Adipocyte (in vitro differentiated cells): ENCODE measurements at regions not wholly inside any gene's neighbourhood (a gene's known extent, or its start where the extent isn't known, plus 50 kb on each side); places are given as distances from the start of the nearest gene placed in this dataset.

Experiments
- DNase-seq: peaks from one replicate; pipeline ENCODE4 v3.0.0-alpha.2; 2015; ENCODE audit warnings: low read depth
- H3K27me3 ChIP-seq: replicated peaks from 2 replicates; pipeline ENCODE4 v1.7.0; 2013; ENCODE audit warnings: mild to moderate bottlenecking, low read length, moderate library complexity; ENCODE audit not compliant: control insufficient read depth, insufficient read depth
- H3K36me3 ChIP-seq: 2 replicates; pipeline ENCODE4 v1.7.0; 2013; ENCODE audit warnings: low read length, mild to moderate bottlenecking, moderate library complexity; ENCODE audit not compliant: control insufficient read depth, insufficient read depth, severe bottlenecking
- H3K4me1 ChIP-seq: 2 replicates; pipeline ENCODE4 v1.7.0; 2013; ENCODE audit warnings: mild to moderate bottlenecking, low read length, moderate library complexity; ENCODE audit not compliant: control insufficient read depth, insufficient read depth
- H3K4me3 ChIP-seq: 2 replicates; pipeline ENCODE4 v1.7.0; 2013; ENCODE audit warnings: mild to moderate bottlenecking, low read length, moderate library complexity
- H3K9ac ChIP-seq: 2 replicates; pipeline ENCODE4 v1.7.0; 2013; ENCODE audit warnings: mild to moderate bottlenecking, low read length, moderate library complexity
- H3K9me3 ChIP-seq: 2 replicates; pipeline ENCODE4 v1.7.0; 2013; ENCODE audit warnings: mild to moderate bottlenecking, low read length, moderate library complexity; ENCODE audit not compliant: control insufficient read depth

GRCh38 chr4:177222781-177223180 lies 86.9 kb upstream of the NEIL3 start:
- DNase-seq, result no peak
- H3K9ac ChIP-seq, result no peak overlapping the region
- H3K27me3 ChIP-seq, result no peaks in the 10 kb centered on the region
- no peaks in the 10 kb centered on the region for H3K36me3 ChIP-seq
- H3K4me1 ChIP-seq, result peaks cover 5% of the 10 kb centered on the region
- no peak overlapping the region for H3K4me3 ChIP-seq
- H3K9me3 ChIP-seq, result no peaks in the 10 kb centered on the region

- H3K27me3 ChIP-seq, result no peaks in the 10 kb centered on the region
- H3K9me3 ChIP-seq, result no peaks in the 10 kb centered on the region
- no peak overlapping the region for H3K9ac ChIP-seq
- no peak overlapping the region for H3K4me3 ChIP-seq
- peaks cover 20% of the 10 kb centered on the region for H3K4me1 ChIP-seq
- DNase-seq, result no peak
- H3K36me3 ChIP-seq, result no peaks in the 10 kb centered on the region
Observed at GRCh38 chr4:177225605-177226004, 84.1 kb upstream of the NEIL3 start.

GRCh38 chr4:177227636-177228035 lies 82.0 kb upstream of the NEIL3 start:
- DNase-seq, result no peak
- Histone ChIP-seq H3K9me3 (no peaks in the 10 kb centered on the region), H3K4me3 (no peak overlapping the region), H3K9ac (no peak overlapping the region), H3K27me3 (no peaks in the 10 kb centered on the region), H3K36me3 (no peaks in the 10 kb centered on the region), H3K4me1 (peaks cover 20% of the 10 kb centered on the region)

GRCh38 chr4:177228599-177228998 lies 81.1 kb upstream of the NEIL3 start:
- Histone ChIP-seq H3K4me1 (peaks cover 15% of the 10 kb centered on the region), H3K4me3 (peak overlapping the region; percentile 78), H3K9me3 (no peaks in the 10 kb centered on the region), H3K27me3 (no peaks in the 10 kb centered on the region), H3K9ac (peak overlapping the region; percentile 81), H3K36me3 (no peaks in the 10 kb centered on the region)
- DNase-seq, result no peak

GRCh38 chr4:177229331-177229730 lies 80.3 kb upstream of the NEIL3 start:
- peak; percentile 46 for DNase-seq
- Histone ChIP-seq H3K4me1 (peaks cover 15% of the 10 kb centered on the region), H3K9ac (peak overlapping the region; percentile 81), H3K4me3 (peak overlapping the region; percentile 78), H3K36me3 (no peaks in the 10 kb centered on the region), H3K9me3 (no peaks in the 10 kb centered on the region), H3K27me3 (no peaks in the 10 kb centered on the region)

GRCh38 chr4:177232473-177232872 lies 77.2 kb upstream of the NEIL3 start:
- no peak for DNase-seq
- Histone ChIP-seq H3K36me3 (no peaks in the 10 kb centered on the region), H3K27me3 (no peaks in the 10 kb centered on the region), H3K4me1 (peaks cover 21% of the 10 kb centered on the region), H3K4me3 (no peak overlapping the region), H3K9me3 (no peaks in the 10 kb centered on the region), H3K9ac (no peak overlapping the region)

GRCh38 chr4:177235026-177235425 lies 74.6 kb upstream of the NEIL3 start:
- no peaks in the 10 kb centered on the region for H3K36me3 ChIP-seq

GRCh38 chr4:177236886-177237285 lies 72.8 kb upstream of the NEIL3 start:
- Histone ChIP-seq H3K9ac (no peak overlapping the region), H3K4me3 (no peak overlapping the region), H3K9me3 (no peaks in the 10 kb centered on the region), H3K27me3 (no peaks in the 10 kb centered on the region), H3K4me1 (peaks cover 22% of the 10 kb centered on the region), H3K36me3 (no peaks in the 10 kb centered on the region)
- no peak for DNase-seq

More at GRCh38 chr4:177235026-177235425, 74.6 kb upstream of the NEIL3 start:
- Histone ChIP-seq H3K4me1 (peaks cover 23% of the 10 kb centered on the region), H3K27me3 (no peaks in the 10 kb centered on the region), H3K9ac (no peak overlapping the region), H3K9me3 (no peaks in the 10 kb centered on the region), H3K4me3 (no peak overlapping the region)
- peak; percentile 33 for DNase-seq

- H3K4me3 ChIP-seq, result no peak overlapping the region
- no peak overlapping the region for H3K9ac ChIP-seq
- H3K9me3 ChIP-seq, result no peaks in the 10 kb centered on the region
- DNase-seq, result no peak
- peaks cover 22% of the 10 kb centered on the region for H3K4me1 ChIP-seq
- H3K36me3 ChIP-seq, result no peaks in the 10 kb centered on the region
- no peaks in the 10 kb centered on the region for H3K27me3 ChIP-seq
Observed at GRCh38 chr4:177237291-177237690, 72.4 kb upstream of the NEIL3 start.

GRCh38 chr4:177239477-177239876 lies 70.2 kb upstream of the NEIL3 start:
- H3K36me3 ChIP-seq, result no peaks in the 10 kb centered on the region
- peak; percentile 31 for DNase-seq
- peak overlapping the region; percentile 31 for H3K9ac ChIP-seq
- H3K27me3 ChIP-seq, result no peaks in the 10 kb centered on the region
- H3K9me3 ChIP-seq, result no peaks in the 10 kb centered on the region
- peaks cover 22% of the 10 kb centered on the region for H3K4me1 ChIP-seq
- no peak overlapping the region for H3K4me3 ChIP-seq

- H3K4me1 ChIP-seq, result peaks cover 21% of the 10 kb centered on the region
- no peaks in the 10 kb centered on the region for H3K27me3 ChIP-seq
Observed at GRCh38 chr4:177239878-177240277, 69.8 kb upstream of the NEIL3 start.

GRCh38 chr4:177242651-177243286 lies 66.9 kb upstream of the NEIL3 start:
- H3K36me3 ChIP-seq, result no peaks in the 10 kb centered on the region
- H3K9ac ChIP-seq, result no peak overlapping the region
- DNase-seq, result peak; percentile 43
- H3K4me1 ChIP-seq, result peaks cover 33% of the 10 kb centered on the region
- no peak overlapping the region for H3K4me3 ChIP-seq
- no peaks in the 10 kb centered on the region for H3K27me3 ChIP-seq
- no peaks in the 10 kb centered on the region for H3K9me3 ChIP-seq

More at GRCh38 chr4:177239878-177240277, 69.8 kb upstream of the NEIL3 start:
- Histone ChIP-seq H3K9ac (peak overlapping the region; percentile 31), H3K36me3 (no peaks in the 10 kb centered on the region), H3K4me3 (no peak overlapping the region), H3K9me3 (no peaks in the 10 kb centered on the region)
- DNase-seq, result peak; percentile 25
